GM23248 (cell line): ENCODE measurements at regions not wholly inside any gene's neighbourhood (a gene's known extent, or its start where the extent isn't known, plus 50 kb on each side); places are given as distances from the start of the nearest gene placed in this dataset.

Experiments used
- DNase-seq: peaks from one replicate; pipeline ENCODE4 v3.0.0-alpha.2; 2015
- H2AFZ ChIP-seq: fragments of 200-600 bp; sonication (generic); 2 replicates; pipeline ENCODE4 v1.6.1; 2016; ENCODE audit warnings: antibody characterized with exemption
- H3F3A ChIP-seq: fragments of 200-600 bp; sonication (generic); 2 replicates; pipeline ENCODE4 v1.6.1; 2016; ENCODE audit warnings: mild to moderate bottlenecking, antibody characterized with exemption, mixed run types; ENCODE audit not compliant: insufficient read depth
- H3K27ac ChIP-seq: fragments of 200-600 bp; sonication (generic); 2 replicates; pipeline ENCODE4 v1.5.1; 2016; ENCODE audit warnings: mild to moderate bottlenecking
- H3K27me3 ChIP-seq: fragments of 200-600 bp; sonication (generic); replicated peaks from 2 replicates; pipeline ENCODE4 v1.6.1; 2016; ENCODE audit warnings: mild to moderate bottlenecking; ENCODE audit not compliant: insufficient read depth
- H3K36me3 ChIP-seq: fragments of 200-600 bp; sonication (generic); 2 replicates; pipeline ENCODE4 v1.6.1; 2016; ENCODE audit warnings: low read depth, mild to moderate bottlenecking
- H3K4me1 ChIP-seq: fragments of 200-600 bp; sonication (generic); 2 replicates; pipeline ENCODE4 v1.6.1; 2016; ENCODE audit warnings: mild to moderate bottlenecking; ENCODE audit not compliant: insufficient read depth
- H3K4me2 ChIP-seq: fragments of 200-600 bp; sonication (generic); one replicate; pipeline ENCODE4 v1.6.1; 2016; ENCODE audit warnings: mild to moderate bottlenecking; ENCODE audit not compliant: unreplicated experiment
- H3K4me3 ChIP-seq: fragments of 200-600 bp; sonication (generic); 2 replicates; pipeline ENCODE4 v1.5.1; 2016; ENCODE audit warnings: mild to moderate bottlenecking
- H3K79me2 ChIP-seq: fragments of 200-600 bp; sonication (generic); 2 replicates; pipeline ENCODE4 v1.6.1; 2016; ENCODE audit warnings: mild to moderate bottlenecking; ENCODE audit not compliant: insufficient read depth
- H3K9ac ChIP-seq: fragments of 200-600 bp; sonication (generic); 2 replicates; pipeline ENCODE4 v1.6.1; 2016; ENCODE audit warnings: mild to moderate bottlenecking
- H3K9me2 ChIP-seq: fragments of 200-600 bp; sonication (generic); 2 replicates; pipeline ENCODE4 v1.6.1; 2016; ENCODE audit warnings: mixed run types, mild to moderate bottlenecking, moderate library complexity; ENCODE audit not compliant: insufficient read depth
- H3K9me3 ChIP-seq: fragments of 200-600 bp; sonication (generic); one replicate; pipeline ENCODE4 v1.6.1; 2017; ENCODE audit warnings: low read depth
- H4K20me1 ChIP-seq: fragments of 200-600 bp; sonication (generic); 2 replicates; pipeline ENCODE4 v1.6.0; 2016; ENCODE audit not compliant: insufficient read depth
- EZH2 ChIP-seq: fragments of 200-600 bp; sonication (generic); IDR thresholded peaks from 2 replicates; pipeline ENCODE4 v1.6.1; 2018; ENCODE audit warnings: antibody characterized with exemption, mild to moderate bottlenecking; ENCODE audit not compliant: insufficient read depth, poor library complexity, severe bottlenecking
- EZH2phosphoT487 ChIP-seq: fragments of 200-600 bp; sonication (generic); IDR thresholded peaks from 2 replicates; pipeline ENCODE4 v1.6.1; 2018; ENCODE audit warnings: antibody characterized with exemption, moderate library complexity, mild to moderate bottlenecking, low read depth; ENCODE audit not compliant: insufficient read depth
- WGBS, 2 experiments: methylation state at CpG; one replicate each; pipeline ENCODE4 v1.1.6; 2015 to 2017; ENCODE audit warnings: low lambda C conversion rate in 2 of 2, low coverage in 1 of 2; ENCODE audit errors: missing lambda C conversion rate in 2 of 2; 5-methylcytosine and 5-hydroxymethylcytosine counted together
- in situ Hi-C: fragments of 300-500 bp; cut with MboI; formaldehyde crosslinking; loops from 2 replicates; pipeline ENCODE4 v1.15.0; 2020

- H3K4me3 ChIP-seq, result no peak overlapping the region
- H3K9me2 ChIP-seq, result no peaks in the 10 kb centered on the region
- no peak overlapping the region for H3K9ac ChIP-seq
- H3K4me1 ChIP-seq, result peaks cover 22% of the 10 kb centered on the region
- peaks cover 8% of the 10 kb centered on the region; the same call in 1 of the 2 replicates for H3F3A ChIP-seq
- no peak overlapping the region for H3K4me2 ChIP-seq
- H3K27ac ChIP-seq, result no peak overlapping the region
- H3K79me2 ChIP-seq, result no peaks in the 10 kb centered on the region
- H3K36me3 ChIP-seq, result no peaks in the 10 kb centered on the region
- H2AFZ ChIP-seq, result no peak overlapping the region
- H3K9me3 ChIP-seq, result no peaks in the 10 kb centered on the region
- no peak for TF ChIP-seq EZH2phosphoT487
- no peak for TF ChIP-seq EZH2
- no peaks in the 10 kb centered on the region for H3K27me3 ChIP-seq
- DNase-seq, result no peak
- no peaks in the 10 kb centered on the region for H4K20me1 ChIP-seq
- in situ Hi-C loops, result no loop called here
- WGBS, 2 experiments, result 54 to 55% methylated on average over 2 of the region's 2 CpGs
These were observed 491.4 kb upstream of the KLF4 start for GRCh38 chr9:107980984-107981383.

- Histone ChIP-seq H3K9me2 (no peaks in the 10 kb centered on the region), H4K20me1 (no peaks in the 10 kb centered on the region), H3K27me3 (no peaks in the 10 kb centered on the region), H3K4me1 (peaks cover 4% of the 10 kb centered on the region; the same call in 1 of the 2 replicates), H2AFZ (no peak overlapping the region), H3K9ac (no peak overlapping the region), H3K9me3 (no peaks in the 10 kb centered on the region), H3K4me2 (no peak overlapping the region), H3K4me3 (no peak overlapping the region), H3K27ac (no peak overlapping the region), H3K79me2 (no peaks in the 10 kb centered on the region), H3F3A (no peaks in the 10 kb centered on the region), H3K36me3 (no peaks in the 10 kb centered on the region)
- TF ChIP-seq EZH2phosphoT487 (no peak), EZH2 (no peak)
- peak; percentile 60 for DNase-seq
- WGBS, 2 experiments, result 20 to 23% methylated on average over 1 of the region's 1 CpG
- in situ Hi-C loops, result no loop called here
These were observed 487.2 kb upstream of the KLF4 start for GRCh38 chr9:107976767-107977166.

GRCh38 chr9:107975426-107976010 is 485.9 kb upstream of the KLF4 start:
- Histone ChIP-seq H3K9ac (no peak overlapping the region), H3K9me2 (no peaks in the 10 kb centered on the region), H3K4me3 (no peak overlapping the region), H3K36me3 (no peaks in the 10 kb centered on the region), H2AFZ (no peak overlapping the region), H3K27me3 (no peaks in the 10 kb centered on the region), H4K20me1 (no peaks in the 10 kb centered on the region), H3K4me2 (no peak overlapping the region), H3K9me3 (no peaks in the 10 kb centered on the region), H3F3A (peaks cover 7% of the 10 kb centered on the region; the same call in 1 of the 2 replicates), H3K79me2 (no peaks in the 10 kb centered on the region), H3K27ac (no peak overlapping the region), H3K4me1 (peaks cover 11% of the 10 kb centered on the region; the same call in 1 of the 2 replicates)
- no peak for DNase-seq
- TF ChIP-seq EZH2phosphoT487 (no peak), EZH2 (no peak)
- WGBS, 2 experiments, result 46 to 54% methylated on average over 5 of the region's 5 CpGs
- in situ Hi-C loops, result no loop called here

- H3K79me2 ChIP-seq, result no peaks in the 10 kb centered on the region
- no peaks in the 10 kb centered on the region for H3K9me2 ChIP-seq
- no peaks in the 10 kb centered on the region for H3K27me3 ChIP-seq
- H3K4me1 ChIP-seq, result peaks cover 11% of the 10 kb centered on the region; the same call in 1 of the 2 replicates
- WGBS, 2 experiments, result 89 to 94% methylated on average over 1 of the region's 1 CpG
- H3K9me3 ChIP-seq, result no peaks in the 10 kb centered on the region
- no peaks in the 10 kb centered on the region for H3K36me3 ChIP-seq
- peaks cover 7% of the 10 kb centered on the region; the same call in 1 of the 2 replicates for H3F3A ChIP-seq
- no peaks in the 10 kb centered on the region for H4K20me1 ChIP-seq
- no peak for DNase-seq
- H3K9ac ChIP-seq, result no peak overlapping the region
- no peak overlapping the region for H2AFZ ChIP-seq
- in situ Hi-C loops, result no loop called here
- no peak overlapping the region for H3K4me2 ChIP-seq
- H3K27ac ChIP-seq, result no peak overlapping the region
- TF ChIP-seq EZH2phosphoT487, result no peak
- TF ChIP-seq EZH2, result no peak
- H3K4me3 ChIP-seq, result no peak overlapping the region
These were observed 483.9 kb upstream of the KLF4 start for GRCh38 chr9:107973451-107973850.

- Histone ChIP-seq H2AFZ (no peak overlapping the region), H3K4me1 (peaks cover 11% of the 10 kb centered on the region; the same call in 1 of the 2 replicates), H3K9me2 (no peaks in the 10 kb centered on the region), H3K27me3 (no peaks in the 10 kb centered on the region), H3K4me3 (no peak overlapping the region), H3F3A (peaks cover 7% of the 10 kb centered on the region; the same call in 1 of the 2 replicates), H3K9ac (no peak overlapping the region), H3K79me2 (no peaks in the 10 kb centered on the region), H4K20me1 (no peaks in the 10 kb centered on the region), H3K9me3 (no peaks in the 10 kb centered on the region), H3K4me2 (no peak overlapping the region), H3K27ac (no peak overlapping the region), H3K36me3 (no peaks in the 10 kb centered on the region)
- TF ChIP-seq EZH2 (no peak), EZH2phosphoT487 (no peak)
- no peak for DNase-seq
- WGBS, 2 experiments, result 73 to 75% methylated on average over 7 of the region's 7 CpGs
- in situ Hi-C loops, result no loop called here
These were observed 482.8 kb upstream of the KLF4 start for GRCh38 chr9:107972346-107972745.
